GM12873 (cell line): ENCODE measurements at regions not wholly inside any gene's neighbourhood (a gene's known extent, or its start where the extent isn't known, plus 50 kb on each side); places are given as distances from the start of the nearest gene placed in this dataset.
A peak's percentile ranks its signal among the peaks of the same experiment; 100 is the strongest.

Source experiments
- TF ChIP-seq, protein P1 (sequence below): IDR thresholded peaks from 2 replicates; pipeline ENCODE4 v1.5.1; 2012; ENCODE audit warnings: low read depth, mild to moderate bottlenecking, moderate library complexity, low read length, control low read depth; ENCODE audit not compliant: insufficient read depth; ENCODE audit errors: missing control alignments

DNA sequence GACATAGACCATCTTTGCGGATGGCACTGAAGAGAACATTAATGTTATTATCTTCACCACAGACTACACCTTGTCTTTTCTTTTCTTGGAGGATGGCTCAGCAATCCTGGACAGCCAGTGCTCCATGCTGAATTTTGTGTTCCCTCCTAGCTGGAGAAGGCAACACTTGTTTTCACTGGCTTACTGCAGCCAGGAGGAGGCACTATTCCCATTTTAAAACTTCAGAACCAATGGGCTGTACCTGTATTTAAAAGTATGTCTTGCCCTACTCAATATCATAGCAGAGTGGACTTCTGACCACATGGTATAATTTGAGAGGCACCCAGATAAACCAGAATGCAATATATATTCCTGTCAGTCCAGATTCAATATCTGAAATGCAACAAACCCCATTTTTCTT, 53.3 kb upstream of the POGK start:
- TF ChIP-seq, protein P1, sequence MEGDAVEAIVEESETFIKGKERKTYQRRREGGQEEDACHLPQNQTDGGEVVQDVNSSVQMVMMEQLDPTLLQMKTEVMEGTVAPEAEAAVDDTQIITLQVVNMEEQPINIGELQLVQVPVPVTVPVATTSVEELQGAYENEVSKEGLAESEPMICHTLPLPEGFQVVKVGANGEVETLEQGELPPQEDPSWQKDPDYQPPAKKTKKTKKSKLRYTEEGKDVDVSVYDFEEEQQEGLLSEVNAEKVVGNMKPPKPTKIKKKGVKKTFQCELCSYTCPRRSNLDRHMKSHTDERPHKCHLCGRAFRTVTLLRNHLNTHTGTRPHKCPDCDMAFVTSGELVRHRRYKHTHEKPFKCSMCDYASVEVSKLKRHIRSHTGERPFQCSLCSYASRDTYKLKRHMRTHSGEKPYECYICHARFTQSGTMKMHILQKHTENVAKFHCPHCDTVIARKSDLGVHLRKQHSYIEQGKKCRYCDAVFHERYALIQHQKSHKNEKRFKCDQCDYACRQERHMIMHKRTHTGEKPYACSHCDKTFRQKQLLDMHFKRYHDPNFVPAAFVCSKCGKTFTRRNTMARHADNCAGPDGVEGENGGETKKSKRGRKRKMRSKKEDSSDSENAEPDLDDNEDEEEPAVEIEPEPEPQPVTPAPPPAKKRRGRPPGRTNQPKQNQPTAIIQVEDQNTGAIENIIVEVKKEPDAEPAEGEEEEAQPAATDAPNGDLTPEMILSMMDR, result peak; percentile 25

DNA sequence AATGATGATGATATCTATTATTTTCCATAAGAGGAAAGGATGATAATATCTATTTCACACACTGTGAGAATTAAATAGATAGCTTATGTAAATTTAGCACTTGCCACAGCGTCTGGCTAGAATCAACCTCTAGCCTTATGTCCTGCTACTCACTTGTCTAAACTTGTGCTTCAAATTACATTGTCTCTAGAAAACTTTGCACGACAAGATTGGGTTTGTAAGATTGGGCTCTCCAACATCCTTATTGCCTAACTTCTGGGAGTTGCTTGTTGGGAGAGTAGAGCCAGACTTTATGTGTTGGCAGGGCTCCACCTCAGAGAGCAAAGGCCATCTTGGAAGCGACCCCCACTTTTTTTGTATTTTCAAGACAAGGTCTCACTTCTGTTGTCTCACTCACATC, 50.0 kb upstream of the POGK start:
- TF ChIP-seq, protein P1, result no peak
